SK-N-SH (cell line): ENCODE measurements at regions not wholly inside any gene's neighbourhood (a gene's known extent, or its start where the extent isn't known, plus 50 kb on each side); places are given as distances from the start of the nearest gene placed in this dataset.
A peak's percentile ranks its signal among the peaks of the same experiment; 100 is the strongest.

Source experiments
- CTCF ChIA-PET: fragments of 300-600, 350-600 bp; formaldehyde crosslinking; extraction: SDS; loops from one replicate; lab custom pipeline; 2021; lab: Yijun Ruan, JAX
- POLR2A ChIA-PET: fragments of 350-600 bp; sonication (Branson Sonifier 250); formaldehyde crosslinking; extraction: SDS; loops from one replicate; lab custom pipeline; 2020; ENCODE audit warnings: antibody characterized with exemption, inconsistent platforms; lab: Yijun Ruan, JAX
- DNase-seq: peaks from one replicate; pipeline ENCODE4 v3.0.0; 2012
- H2AFZ ChIP-seq: fragments of 200-600 bp; sonication (generic); 2 replicates; pipeline ENCODE4 v1.8.1; 2016; ENCODE audit warnings: antibody characterized with exemption, mild to moderate bottlenecking, low read depth
- H3F3A ChIP-seq: fragments of 200-600 bp; sonication (generic); replicated peaks from 2 replicates; pipeline ENCODE3; 2016; ENCODE audit warnings: antibody characterized with exemption, mild to moderate bottlenecking; ENCODE audit not compliant: insufficient read depth
- H3K27ac ChIP-seq, 2 experiments: fragments of 200-500 bp in 1 of 2; fragments of 200-600 bp in 1 of 2; sonication (Bioruptor generic) in 1 of 2; sonication (generic), shearing (Covaris generic) in 1 of 2; 2 replicates each; pipeline versions ENCODE4 v1.5.1 to v1.6.1; 2014 to 2016; ENCODE audit warnings: low read depth in 2 of 2, inconsistent platforms in 1 of 2, low read length in 1 of 2, mild to moderate bottlenecking in 1 of 2, mixed read lengths in 1 of 2
- H3K27me3 ChIP-seq: fragments of 200-600 bp; sonication (generic), shearing (Covaris generic); 2 replicates; pipeline ENCODE4 v1.6.1; 2016; ENCODE audit warnings: mixed run types; ENCODE audit not compliant: insufficient read depth
- H3K36me3 ChIP-seq, 2 experiments: fragments of 200-500 bp in 1 of 2; fragments of 200-600 bp in 1 of 2; sonication (Bioruptor generic) in 1 of 2; sonication (generic) in 1 of 2; replicated peaks in 1 of 2; 2 replicates each; pipeline versions ENCODE3 to v1.5.1; 2014 to 2016; ENCODE audit warnings: low read length in 1 of 2, mild to moderate bottlenecking in 1 of 2; ENCODE audit not compliant: insufficient read depth in 2 of 2, control insufficient read depth in 1 of 2
- H3K4me1 ChIP-seq, 2 experiments: fragments of 200-500 bp in 1 of 2; fragments of 200-600 bp in 1 of 2; sonication (Bioruptor generic) in 1 of 2; sonication (generic), shearing (Covaris generic) in 1 of 2; 2 replicates each; pipeline versions ENCODE4 v1.5.1 to v1.6.1; 2014 to 2016; ENCODE audit warnings: low read depth in 1 of 2, low read length in 1 of 2, mixed run types in 1 of 2; ENCODE audit not compliant: insufficient read depth in 2 of 2, control insufficient read depth in 1 of 2
- H3K4me2 ChIP-seq: fragments of 200-600 bp; sonication (generic), shearing (Covaris generic); 2 replicates; pipeline ENCODE4 v1.6.1; 2017; ENCODE audit warnings: mixed run types
- H3K4me3 ChIP-seq, 2 experiments: fragments of 200-500 bp in 1 of 2; fragments of 200-600 bp in 1 of 2; sonication (Bioruptor generic) in 1 of 2; sonication (generic), shearing (Covaris generic) in 1 of 2; 2 replicates each; pipeline versions ENCODE4 v1.5.1 to v1.8.1; 2014 to 2016; ENCODE audit warnings: low read depth in 2 of 2, inconsistent platforms in 1 of 2, low read length in 1 of 2, mild to moderate bottlenecking in 1 of 2, mixed read lengths in 1 of 2, moderate library complexity in 1 of 2
- H3K79me2 ChIP-seq: fragments of 200-600 bp; sonication (generic); 2 replicates; pipeline ENCODE4 v1.8.1; 2017; ENCODE audit warnings: mild to moderate bottlenecking; ENCODE audit not compliant: insufficient read depth
- H3K9ac ChIP-seq: fragments of 200-600 bp; sonication (generic); 2 replicates; pipeline ENCODE4 v1.6.1; 2017; ENCODE audit warnings: mixed run types
- H3K9me2 ChIP-seq: fragments of 200-600 bp; sonication (generic); 2 replicates; pipeline ENCODE4 v1.6.1; 2017; ENCODE audit warnings: mixed run types
- H3K9me3 ChIP-seq: fragments of 200-600 bp; sonication (generic); 2 replicates; pipeline ENCODE4 v1.6.1; 2017; ENCODE audit warnings: mixed run types, mild to moderate bottlenecking, moderate library complexity
- H4K20me1 ChIP-seq: fragments of 200-600 bp; sonication (generic); 2 replicates; pipeline ENCODE4 v1.6.1; 2017; ENCODE audit warnings: mild to moderate bottlenecking, mixed run types; ENCODE audit not compliant: insufficient read depth
- CHD2 ChIP-seq: fragments of 150-350 bp; IDR thresholded peaks from 2 replicates; pipeline ENCODE4 v1.6.1; 2018; ENCODE audit warnings: low read length; ENCODE audit not compliant: partially characterized antibody
- ELF1 ChIP-seq: IDR thresholded peaks from 2 replicates; pipeline ENCODE4 v1.4.0; 2012
- EP300 ChIP-seq, 2 experiments: IDR thresholded peaks; 2 replicates each; pipeline versions ENCODE4 v1.4.0 to v1.6.1; 2012; ENCODE audit warnings: borderline replicate concordance in 1 of 2, low read depth in 1 of 2, low read length in 1 of 2
- FOSL2 ChIP-seq: IDR thresholded peaks from 2 replicates; pipeline ENCODE4 v1.4.0; 2012; ENCODE audit warnings: low read depth, mild to moderate bottlenecking, moderate library complexity, borderline replicate concordance
- FOXM1 ChIP-seq: IDR thresholded peaks from 2 replicates; pipeline ENCODE4 v1.4.0; 2012; ENCODE audit warnings: low read depth, mild to moderate bottlenecking
- GABPA ChIP-seq: IDR thresholded peaks from 2 replicates; pipeline ENCODE4 v1.4.0; 2012; ENCODE audit warnings: low read depth, mild to moderate bottlenecking
- MEF2A ChIP-seq: IDR thresholded peaks from 2 replicates; pipeline ENCODE4 v1.4.0; 2012; ENCODE audit warnings: low read depth, borderline replicate concordance
- NFIC ChIP-seq: IDR thresholded peaks from 2 replicates; pipeline ENCODE4 v1.4.0; 2012; ENCODE audit warnings: borderline replicate concordance
- RAD21 ChIP-seq: IDR thresholded peaks from 2 replicates; pipeline ENCODE4 v1.6.1; 2012; ENCODE audit warnings: mild to moderate bottlenecking, low read length
- RCOR1 ChIP-seq: fragments of 150-350 bp; IDR thresholded peaks from 2 replicates; pipeline ENCODE4 v1.6.1; 2017; ENCODE audit warnings: antibody characterized with exemption, low read length
- RFX5 ChIP-seq: IDR thresholded peaks from 2 replicates; pipeline ENCODE4 v1.6.1; 2012; ENCODE audit warnings: mild to moderate bottlenecking, improper control_type of control experiment, low read length
- SIN3A ChIP-seq: IDR thresholded peaks from 2 replicates; pipeline ENCODE4 v1.6.1; 2012; ENCODE audit warnings: low read depth, mild to moderate bottlenecking, low read length, moderate library complexity, borderline replicate concordance
- TAF1 ChIP-seq: IDR thresholded peaks from 2 replicates; pipeline ENCODE4 v1.6.1; 2012; ENCODE audit warnings: low read depth, mild to moderate bottlenecking, low read length, moderate library complexity, borderline replicate concordance
- TCF12 ChIP-seq: IDR thresholded peaks from 2 replicates; pipeline ENCODE4 v1.4.0; 2012
- TEAD4 ChIP-seq: IDR thresholded peaks from 2 replicates; pipeline ENCODE4 v1.4.0; 2012; ENCODE audit warnings: mild to moderate bottlenecking, borderline replicate concordance; ENCODE audit not compliant: insufficient read depth
- YY1 ChIP-seq: IDR thresholded peaks from 2 replicates; pipeline ENCODE4 v1.4.0; 2012; ENCODE audit warnings: low read depth, mild to moderate bottlenecking
- WGBS: methylation state at CpG from one replicate; pipeline ENCODE4 v1.1.6; 2017; ENCODE audit warnings: low lambda C conversion rate; 5-methylcytosine and 5-hydroxymethylcytosine counted together
- TF ChIP-seq, protein P1 (sequence below): IDR thresholded peaks from 2 replicates; pipeline ENCODE4 v1.4.0; 2012; ENCODE audit warnings: low read depth, borderline replicate concordance
- TF ChIP-seq, protein P2 (sequence below): fragments of 150-350 bp; IDR thresholded peaks from 2 replicates; pipeline ENCODE4 v1.6.1; 2017; ENCODE audit warnings: antibody characterized with exemption, low read length, low read depth, borderline replicate concordance
- TF ChIP-seq, protein P3 (sequence below): IDR thresholded peaks from 2 replicates; pipeline ENCODE4 v1.4.0; 2012; ENCODE audit warnings: low read depth, borderline replicate concordance
- TF ChIP-seq, protein P4 (sequence below): fragments of 200-600 bp; sonication (generic); IDR thresholded peaks from 2 replicates; pipeline ENCODE4 v1.6.1; 2017; ENCODE audit warnings: antibody characterized with exemption, mild to moderate bottlenecking, moderate library complexity

DNA sequence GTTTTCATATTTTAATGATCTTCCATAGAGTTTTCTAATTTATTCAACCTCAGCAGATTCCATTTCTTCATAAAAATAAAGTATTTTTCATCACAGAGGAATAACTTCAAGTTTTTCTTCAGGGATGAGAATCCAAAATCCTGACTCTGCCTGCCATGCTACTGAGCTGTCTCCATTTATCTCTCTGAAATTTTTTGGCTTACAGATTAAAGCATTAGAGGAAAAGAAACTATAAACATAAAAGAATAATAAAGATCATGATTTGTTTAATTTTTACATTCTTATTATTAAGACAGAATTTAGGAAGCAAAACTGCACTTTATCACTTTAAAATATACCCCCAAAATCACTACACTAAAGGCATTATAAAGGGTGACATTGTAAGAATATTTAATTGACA, 301.8 kb upstream of the NFE2L3 start:
- H3K79me2 ChIP-seq, result no peaks in the 10 kb centered on the region
- no peak overlapping the region for H2AFZ ChIP-seq
- ChIA-PET CTCF (interaction anchor here (0.6 to 18.4 kb wide), 9 partner anchors 8 to 591 kb away, joined by 3 to 432 read pairs (median 24); no protein-coding TSS in a partner anchor), POLR2A (no interaction called here)
- H3K27ac ChIP-seq, result peak overlapping the region in 1 of 2 experiments; percentile 4; a peak in 1 of 4 replicates
- no peaks in the 10 kb centered on the region for H3K36me3 ChIP-seq
- no peak for TF ChIP-seq FOXM1
- TF ChIP-seq, protein P1, sequence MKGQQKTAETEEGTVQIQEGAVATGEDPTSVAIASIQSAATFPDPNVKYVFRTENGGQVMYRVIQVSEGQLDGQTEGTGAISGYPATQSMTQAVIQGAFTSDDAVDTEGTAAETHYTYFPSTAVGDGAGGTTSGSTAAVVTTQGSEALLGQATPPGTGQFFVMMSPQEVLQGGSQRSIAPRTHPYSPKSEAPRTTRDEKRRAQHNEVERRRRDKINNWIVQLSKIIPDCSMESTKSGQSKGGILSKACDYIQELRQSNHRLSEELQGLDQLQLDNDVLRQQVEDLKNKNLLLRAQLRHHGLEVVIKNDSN, result no peak
- no peak for TF ChIP-seq CHD2
- no peak for TF ChIP-seq TEAD4
- TF ChIP-seq RCOR1, result no peak
- no peak for TF ChIP-seq TCF12
- TF ChIP-seq EP300 (IDR thresholded peaks at IDR 0.05; ENCODE audit: borderline replicate concordance in 1 of 2, low read depth in 1 of 2, low read length in 1 of 2), result no peak
- TF ChIP-seq YY1, result no peak
- H3K9ac ChIP-seq, result no peak overlapping the region
- no peaks in the 10 kb centered on the region for H3K9me3 ChIP-seq
- H4K20me1 ChIP-seq, result no peaks in the 10 kb centered on the region
- peaks cover 36% of the 10 kb centered on the region for H3K27me3 ChIP-seq
- H3K4me2 ChIP-seq, result peak overlapping the region; percentile 49
- H3K4me3 ChIP-seq, result no peak overlapping the region
- H3F3A ChIP-seq, result peaks cover 12% of the 10 kb centered on the region
- no peak for DNase-seq
- H3K4me1 ChIP-seq, result peaks cover 0 to 24% of the 10 kb centered on the region in 2 experiments; a peak in 2 of 4 replicates
- no peaks in the 10 kb centered on the region for H3K9me2 ChIP-seq

DNA sequence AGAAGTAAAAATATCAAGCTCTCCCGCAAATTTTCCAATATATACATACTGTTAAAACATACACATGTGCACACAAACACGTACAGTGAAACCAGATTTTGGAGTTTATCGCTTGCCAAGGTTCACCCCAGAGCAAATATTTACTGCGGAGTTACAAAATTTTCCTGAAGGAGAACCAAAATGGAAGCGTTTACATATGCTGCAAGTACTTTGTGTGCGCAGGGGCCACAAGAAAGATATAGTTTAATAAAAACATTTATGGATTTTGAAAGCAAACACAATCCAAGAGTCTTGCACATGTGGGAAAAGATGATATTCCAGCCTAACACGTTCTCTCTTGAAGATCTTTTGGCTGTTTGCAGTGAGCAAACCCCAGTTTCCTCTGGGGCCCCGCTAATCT, 301.3 kb upstream of the NFE2L3 start:
- Histone ChIP-seq H3K9me3 (no peaks in the 10 kb centered on the region), H3K4me1 (peaks cover 0 to 22% of the 10 kb centered on the region in 2 experiments; a peak in 2 of 4 replicates), H3K9me2 (no peaks in the 10 kb centered on the region), H3K79me2 (no peaks in the 10 kb centered on the region), H4K20me1 (no peaks in the 10 kb centered on the region), H3K4me2 (no peak overlapping the region), H3K36me3 (no peaks in the 10 kb centered on the region), H3K9ac (no peak overlapping the region), H3K27me3 (peaks cover 41% of the 10 kb centered on the region), H2AFZ (no peak overlapping the region)
- POLR2A ChIA-PET, result no interaction called here
- DNase-seq, result no peak
- WGBS, result 67% methylated on average over 8 of the region's 8 CpGs
- TF ChIP-seq TAF1 (no peak), SIN3A (no peak), CHD2 (no peak), MEF2A (no peak), GABPA (no peak), FOXM1 (no peak), RCOR1 (no peak), RAD21 (no peak), ELF1 (no peak), RFX5 (no peak), FOSL2 (no peak), NFIC (no peak)
- TF ChIP-seq, protein P2, sequence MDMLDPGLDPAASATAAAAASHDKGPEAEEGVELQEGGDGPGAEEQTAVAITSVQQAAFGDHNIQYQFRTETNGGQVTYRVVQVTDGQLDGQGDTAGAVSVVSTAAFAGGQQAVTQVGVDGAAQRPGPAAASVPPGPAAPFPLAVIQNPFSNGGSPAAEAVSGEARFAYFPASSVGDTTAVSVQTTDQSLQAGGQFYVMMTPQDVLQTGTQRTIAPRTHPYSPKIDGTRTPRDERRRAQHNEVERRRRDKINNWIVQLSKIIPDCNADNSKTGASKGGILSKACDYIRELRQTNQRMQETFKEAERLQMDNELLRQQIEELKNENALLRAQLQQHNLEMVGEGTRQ, result no peak
- TF ChIP-seq, protein P3, sequence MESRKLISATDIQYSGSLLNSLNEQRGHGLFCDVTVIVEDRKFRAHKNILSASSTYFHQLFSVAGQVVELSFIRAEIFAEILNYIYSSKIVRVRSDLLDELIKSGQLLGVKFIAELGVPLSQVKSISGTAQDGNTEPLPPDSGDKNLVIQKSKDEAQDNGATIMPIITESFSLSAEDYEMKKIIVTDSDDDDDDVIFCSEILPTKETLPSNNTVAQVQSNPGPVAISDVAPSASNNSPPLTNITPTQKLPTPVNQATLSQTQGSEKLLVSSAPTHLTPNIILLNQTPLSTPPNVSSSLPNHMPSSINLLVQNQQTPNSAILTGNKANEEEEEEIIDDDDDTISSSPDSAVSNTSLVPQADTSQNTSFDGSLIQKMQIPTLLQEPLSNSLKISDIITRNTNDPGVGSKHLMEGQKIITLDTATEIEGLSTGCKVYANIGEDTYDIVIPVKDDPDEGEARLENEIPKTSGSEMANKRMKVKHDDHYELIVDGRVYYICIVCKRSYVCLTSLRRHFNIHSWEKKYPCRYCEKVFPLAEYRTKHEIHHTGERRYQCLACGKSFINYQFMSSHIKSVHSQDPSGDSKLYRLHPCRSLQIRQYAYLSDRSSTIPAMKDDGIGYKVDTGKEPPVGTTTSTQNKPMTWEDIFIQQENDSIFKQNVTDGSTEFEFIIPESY, result no peak
- TF ChIP-seq, protein P4, sequence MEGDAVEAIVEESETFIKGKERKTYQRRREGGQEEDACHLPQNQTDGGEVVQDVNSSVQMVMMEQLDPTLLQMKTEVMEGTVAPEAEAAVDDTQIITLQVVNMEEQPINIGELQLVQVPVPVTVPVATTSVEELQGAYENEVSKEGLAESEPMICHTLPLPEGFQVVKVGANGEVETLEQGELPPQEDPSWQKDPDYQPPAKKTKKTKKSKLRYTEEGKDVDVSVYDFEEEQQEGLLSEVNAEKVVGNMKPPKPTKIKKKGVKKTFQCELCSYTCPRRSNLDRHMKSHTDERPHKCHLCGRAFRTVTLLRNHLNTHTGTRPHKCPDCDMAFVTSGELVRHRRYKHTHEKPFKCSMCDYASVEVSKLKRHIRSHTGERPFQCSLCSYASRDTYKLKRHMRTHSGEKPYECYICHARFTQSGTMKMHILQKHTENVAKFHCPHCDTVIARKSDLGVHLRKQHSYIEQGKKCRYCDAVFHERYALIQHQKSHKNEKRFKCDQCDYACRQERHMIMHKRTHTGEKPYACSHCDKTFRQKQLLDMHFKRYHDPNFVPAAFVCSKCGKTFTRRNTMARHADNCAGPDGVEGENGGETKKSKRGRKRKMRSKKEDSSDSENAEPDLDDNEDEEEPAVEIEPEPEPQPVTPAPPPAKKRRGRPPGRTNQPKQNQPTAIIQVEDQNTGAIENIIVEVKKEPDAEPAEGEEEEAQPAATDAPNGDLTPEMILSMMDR, result no peak
- TF ChIP-seq, all 33 proteins: peak for 0
- H3F3A ChIP-seq, result peaks cover 14% of the 10 kb centered on the region
- H3K4me3 ChIP-seq, result no peak overlapping the region
- H3K27ac ChIP-seq, result no peak overlapping the region
- CTCF ChIA-PET, result interaction anchor here (0.6 to 18.4 kb wide), 47 partner anchors 8 to 634 kb away, joined by 3 to 432 read pairs (median 6); no protein-coding TSS in a partner anchor
